Right lobe of liver (tissue), 6 donors: ENCODE measurements at regions not wholly inside any gene's neighbourhood (a gene's known extent, or its start where the extent isn't known, plus 50 kb on each side); places are given as distances from the start of the nearest gene placed in this dataset.

ENCODE experiments used
- ATAC-seq, 4 donors: fragments of 200-7000 bp; cut with Tn5 transposase; one replicate each; pipeline ENCODE4 v1.9.1; 2020; ENCODE audit warnings: mild to moderate bottlenecking in 4 of 4, moderate library complexity in 4 of 4
- DNase-seq, 3 donors: peaks; one replicate each; pipeline ENCODE4 v3.0.0-alpha.2; 2020
- H3K27ac ChIP-seq, 3 donors: fragments of 200-600 bp; one replicate each; pipeline ENCODE4 v1.8.0; 2022
- H3K27me3 ChIP-seq, 2 donors: fragments of 200-600 bp; one replicate each; pipeline ENCODE4 v1.8.0; 2022
- H3K36me3 ChIP-seq, 4 donors: fragments of 200-600 bp; sonication (generic) in 1 of 4; one replicate each; pipeline versions ENCODE4 v1.5.1 to v1.8.0; 2017 to 2022; ENCODE audit warnings: control low read depth in 1 of 4
- H3K4me1 ChIP-seq, 4 donors: fragments of 200-600 bp; sonication (generic) in 1 of 4; one replicate each; pipeline versions ENCODE4 v1.5.1 to v1.8.0; 2017 to 2022; ENCODE audit warnings: control low read depth in 1 of 4
- H3K4me3 ChIP-seq, 3 donors: fragments of 200-600 bp; one replicate each; pipeline ENCODE4 v1.8.0; 2022
- H3K9me3 ChIP-seq, 4 donors: fragments of 200-600 bp; sonication (generic) in 1 of 4; one replicate each; pipeline versions ENCODE4 v1.5.1 to v1.8.0; 2017 to 2022; ENCODE audit warnings: control low read depth in 1 of 4
- CTCF ChIP-seq, 4 donors: fragments of 200-600 bp in 3 of 4; fragments of 450-650 bp in 1 of 4; IDR thresholded peaks; one replicate each; pipeline versions ENCODE4 v1.5.1 to v1.8.0; 2016 to 2022; ENCODE audit warnings: antibody characterized with exemption in 4 of 4, mild to moderate bottlenecking in 2 of 4
- POLR2A ChIP-seq: fragments of 450-650 bp; IDR thresholded peaks from one replicate; pipeline ENCODE4 v1.6.1; 2017; ENCODE audit warnings: antibody characterized with exemption, mild to moderate bottlenecking
- WGBS: methylation state at CpG from one replicate; pipeline ENCODE4 v1.1.6; 2018; ENCODE audit warnings: low coverage, low lambda C conversion rate; ENCODE audit not compliant: insufficient coverage; ENCODE audit errors: missing lambda C conversion rate; 5-methylcytosine and 5-hydroxymethylcytosine counted together
- intact Hi-C, 2 donors: fragments of 100-400 bp; cut with DNase I; formaldehyde crosslinking; loops; one replicate each; pipeline versions ENCODE4 v1.11.2 to v1.14.1; 2022
- donor health status: DM: no; HTN: yes; CAD: no.
- donor health status: DM: no; HTN: no; CAD: no.
- donor health status: DM: no; HTN: no; CAD: no.
- donor health status: DM: no; HTN: yes; CAD: no.
- donor health status: DM: no; HTN: yes; CAD: no.

GRCh38 chr7:71077743-71078476 is 54.0 kb upstream of the GALNT17 start:
- ATAC-seq (no peak), DNase-seq (no peak)
- 93% methylated on average over 6 of the region's 37 CpGs for WGBS
- no peak for TF ChIP-seq CTCF (IDR thresholded peaks at IDR 0.05)
- TF ChIP-seq POLR2A: no peak
- intact Hi-C loops: no loop called here
- no peaks in the 10 kb centered on the region for H3K4me1 ChIP-seq
- H3K9me3 ChIP-seq: no peaks in the 10 kb centered on the region
- no peaks in the 10 kb centered on the region for H3K27me3 ChIP-seq
- no peak overlapping the region for H3K4me3 ChIP-seq
- no peak overlapping the region for H3K27ac ChIP-seq
- no peaks in the 10 kb centered on the region for H3K36me3 ChIP-seq
